Mononuclear cell (primary cell): ENCODE measurements at regions not wholly inside any gene's neighbourhood (a gene's known extent, or its start where the extent isn't known, plus 50 kb on each side); places are given as distances from the start of the nearest gene placed in this dataset.

Experiments
- H3K27me3 ChIP-seq: 2 replicates; pipeline ENCODE4 v1.6.0; 2011; ENCODE audit warnings: low read length, control low read depth; ENCODE audit not compliant: insufficient read depth
- H3K4me1 ChIP-seq: 2 replicates; pipeline ENCODE4 v1.5.1; 2011; ENCODE audit warnings: mild to moderate bottlenecking, low read length, control low read depth; ENCODE audit not compliant: insufficient read depth
- H3K4me3 ChIP-seq: 2 replicates; pipeline ENCODE4 v1.5.1; 2011; ENCODE audit warnings: mild to moderate bottlenecking, low read length, moderate library complexity
- H3K9me3 ChIP-seq: 2 replicates; pipeline ENCODE4 v1.5.1; 2011; ENCODE audit warnings: low read depth, mild to moderate bottlenecking, control low read depth, low read length

DNA sequence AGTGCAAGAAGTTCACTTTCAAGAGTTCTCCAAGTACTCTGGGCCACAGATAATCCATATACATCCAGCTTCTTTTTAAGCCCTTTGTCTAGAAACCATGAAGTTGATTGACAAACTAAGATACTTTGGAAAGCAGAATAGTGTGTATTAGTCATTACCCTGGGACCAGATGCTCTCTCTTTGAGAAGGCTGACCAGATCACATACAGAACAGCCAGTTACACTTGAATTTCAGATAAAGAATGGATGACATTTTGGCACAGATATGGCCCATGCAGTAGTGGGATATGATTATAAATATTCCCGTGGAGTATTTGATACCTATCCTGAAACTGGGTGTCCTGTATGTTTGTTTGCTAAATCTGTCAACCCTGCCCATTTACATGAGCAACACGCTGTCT is 414.2 kb downstream of the KLF5 start:
- H3K9me3 ChIP-seq = no peaks in the 10 kb centered on the region
- no peak overlapping the region for H3K4me3 ChIP-seq
- H3K4me1 ChIP-seq = no peaks in the 10 kb centered on the region
- no peaks in the 10 kb centered on the region for H3K27me3 ChIP-seq

DNA sequence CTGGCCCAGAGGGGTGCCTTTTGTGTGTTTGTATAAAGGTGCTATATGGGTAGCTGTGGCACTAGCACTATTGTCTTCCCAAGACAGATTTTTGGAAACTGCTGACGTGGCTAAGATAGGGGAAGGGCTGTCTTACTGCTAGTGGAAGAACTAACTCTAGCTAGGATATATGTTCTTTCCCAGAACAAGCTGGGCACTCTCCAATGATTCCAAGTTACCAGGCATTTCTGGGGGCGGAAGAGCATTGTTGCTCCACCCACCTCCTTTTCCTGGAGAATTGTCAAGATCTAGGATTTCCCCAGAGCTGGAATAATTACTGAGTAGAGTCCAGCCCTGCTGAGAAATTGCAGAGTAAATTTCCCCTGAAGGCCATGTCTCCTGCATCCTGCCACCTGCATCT is 408.3 kb downstream of the KLF5 start:
- no peaks in the 10 kb centered on the region for H3K4me1 ChIP-seq
- no peaks in the 10 kb centered on the region for H3K27me3 ChIP-seq
- H3K9me3 ChIP-seq = no peaks in the 10 kb centered on the region
- H3K4me3 ChIP-seq = no peak overlapping the region

DNA sequence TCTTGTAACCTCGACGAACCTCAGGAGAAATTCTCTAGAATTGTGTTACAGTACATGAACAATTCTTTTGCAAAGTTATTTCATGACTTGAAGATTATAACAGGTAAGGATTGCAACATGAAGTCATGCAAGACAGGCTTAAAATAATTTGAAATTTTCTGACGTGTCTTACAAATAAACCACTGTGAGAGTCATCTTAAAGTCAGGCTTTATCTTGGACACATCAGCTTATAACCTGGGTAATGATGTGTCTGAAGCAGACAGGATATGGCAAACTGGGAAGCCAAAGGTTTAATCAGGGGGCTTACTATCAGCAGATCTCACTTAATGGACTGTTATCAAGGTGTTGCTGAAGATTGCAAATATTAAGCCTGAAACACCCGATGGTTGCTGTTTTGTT is 407.8 kb downstream of the KLF5 start:
- Histone ChIP-seq H3K4me1 (no peaks in the 10 kb centered on the region), H3K27me3 (no peaks in the 10 kb centered on the region), H3K4me3 (no peak overlapping the region), H3K9me3 (no peaks in the 10 kb centered on the region)

DNA sequence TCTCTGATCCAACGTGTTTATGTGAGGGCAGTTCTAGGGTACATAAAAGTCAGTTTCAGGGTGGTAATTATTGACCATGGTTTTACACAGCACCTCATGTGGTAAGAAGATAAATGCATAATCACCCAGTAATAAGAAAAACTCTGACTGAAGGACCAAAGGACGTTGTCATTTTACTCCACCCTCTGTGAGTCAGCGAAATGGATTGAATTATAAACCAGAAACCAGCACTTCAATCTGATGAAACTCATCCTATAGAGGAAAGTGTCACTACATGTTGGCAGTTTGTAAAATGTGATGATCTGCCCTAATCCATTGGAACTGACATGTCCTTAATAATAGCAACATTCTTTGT is 406.8 kb downstream of the KLF5 start:
- H3K4me1 ChIP-seq = no peaks in the 10 kb centered on the region
- no peaks in the 10 kb centered on the region for H3K27me3 ChIP-seq
- H3K4me3 ChIP-seq = no peak overlapping the region
- no peaks in the 10 kb centered on the region for H3K9me3 ChIP-seq

DNA sequence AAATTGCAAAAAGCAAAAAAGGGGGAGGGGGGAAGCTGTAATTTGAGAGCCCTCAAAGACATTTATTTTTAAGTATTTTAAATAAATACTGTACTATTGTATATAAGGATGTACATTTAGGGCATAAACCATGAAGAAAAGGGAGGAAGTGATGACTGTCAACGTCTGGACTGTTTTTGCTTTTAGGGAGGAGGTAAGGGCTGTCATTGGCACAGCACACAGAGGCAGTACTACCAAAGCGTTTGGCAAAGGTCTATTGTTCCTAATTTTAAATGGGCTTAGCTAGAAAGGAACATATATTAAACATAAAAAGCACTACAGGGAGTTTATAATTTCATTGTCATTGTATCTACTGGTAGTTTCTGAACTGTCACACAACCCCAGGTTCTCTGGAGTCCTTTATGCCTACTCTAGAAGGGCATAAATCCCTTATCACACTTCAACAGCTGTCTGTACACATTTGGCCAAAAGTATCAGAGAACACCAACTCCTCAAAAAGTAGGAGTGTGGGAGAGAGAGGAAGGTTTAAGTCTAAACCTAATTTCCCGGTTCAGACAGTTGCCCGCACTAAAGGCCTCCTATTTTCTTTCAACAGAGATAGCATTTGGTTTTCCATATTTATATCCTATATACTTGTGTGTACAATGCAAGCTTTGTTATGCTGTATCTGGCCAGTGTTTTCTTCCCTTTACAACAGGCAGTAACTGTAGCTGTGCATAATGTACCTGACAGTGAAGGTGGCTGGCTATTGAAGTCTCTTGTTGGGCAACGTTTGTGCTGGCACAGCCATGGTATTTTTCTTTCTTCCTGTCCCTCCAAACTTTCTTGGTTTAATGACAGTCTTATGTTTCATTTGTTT is 406.2 kb downstream of the KLF5 start:
- H3K9me3 ChIP-seq = no peaks in the 10 kb centered on the region
- H3K4me3 ChIP-seq = no peak overlapping the region
- H3K4me1 ChIP-seq = no peaks in the 10 kb centered on the region
- H3K27me3 ChIP-seq = no peaks in the 10 kb centered on the region

DNA sequence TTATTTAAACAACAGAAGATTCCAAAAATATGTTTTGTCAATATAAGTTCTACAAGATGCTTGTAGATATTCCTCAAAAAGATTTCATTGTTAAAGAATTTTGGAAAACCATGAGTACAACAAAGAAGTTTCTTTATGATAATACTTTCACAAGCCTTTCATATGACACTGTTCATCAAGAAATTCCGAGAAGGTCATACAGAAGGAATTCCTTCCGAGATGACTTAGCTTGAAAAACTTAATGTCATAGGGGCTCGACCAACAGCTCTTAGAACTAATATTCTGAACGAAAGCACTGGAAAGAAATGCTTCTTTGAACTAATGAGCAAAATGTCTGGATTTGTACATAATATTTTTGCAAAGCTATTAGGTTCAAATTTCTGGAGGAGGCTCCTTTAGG is 403.4 kb downstream of the KLF5 start:
- Histone ChIP-seq H3K9me3 (no peaks in the 10 kb centered on the region), H3K4me3 (no peak overlapping the region), H3K4me1 (no peaks in the 10 kb centered on the region), H3K27me3 (no peaks in the 10 kb centered on the region)

DNA sequence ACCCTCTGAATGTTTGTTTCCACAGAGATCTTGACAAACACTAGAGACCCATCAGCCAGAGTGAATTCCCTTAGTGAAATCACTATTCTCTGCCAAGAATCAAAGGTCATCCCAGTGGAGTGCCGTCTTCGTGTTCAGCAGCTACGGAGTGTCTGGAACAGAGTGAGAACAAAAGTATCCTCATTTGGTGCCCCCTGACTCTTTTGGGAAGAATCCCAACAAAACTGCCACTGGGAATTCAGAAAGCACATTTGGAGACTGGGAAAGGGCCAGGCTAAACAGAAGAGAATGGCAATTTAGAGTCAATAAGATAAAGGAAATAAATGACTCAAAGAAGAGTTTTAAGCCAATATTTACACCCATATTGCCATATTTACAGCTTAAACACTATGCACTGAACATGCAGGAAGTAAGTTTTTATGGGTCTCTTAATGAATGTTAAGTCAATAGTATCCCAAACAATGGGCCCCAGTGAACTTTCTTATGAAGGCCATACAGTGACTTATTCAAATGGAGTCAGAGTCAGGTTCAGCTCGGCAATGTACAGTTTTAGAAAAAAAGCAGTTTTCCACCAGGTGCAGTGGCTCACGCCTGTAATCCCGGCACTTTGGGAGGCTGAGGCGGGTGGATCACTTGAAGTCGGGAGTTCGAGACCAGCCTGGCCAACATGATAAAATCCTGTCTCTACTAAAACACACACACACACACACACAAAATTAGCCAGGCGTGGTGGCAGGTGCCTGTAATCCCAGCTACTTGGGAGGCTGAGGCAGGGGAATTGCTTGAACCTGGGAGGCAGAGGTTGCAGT is 392.6 kb downstream of the KLF5 start:
- H3K9me3 ChIP-seq = no peaks in the 10 kb centered on the region
- H3K27me3 ChIP-seq = no peaks in the 10 kb centered on the region
- H3K4me3 ChIP-seq = no peak overlapping the region
- H3K4me1 ChIP-seq = no peaks in the 10 kb centered on the region

DNA sequence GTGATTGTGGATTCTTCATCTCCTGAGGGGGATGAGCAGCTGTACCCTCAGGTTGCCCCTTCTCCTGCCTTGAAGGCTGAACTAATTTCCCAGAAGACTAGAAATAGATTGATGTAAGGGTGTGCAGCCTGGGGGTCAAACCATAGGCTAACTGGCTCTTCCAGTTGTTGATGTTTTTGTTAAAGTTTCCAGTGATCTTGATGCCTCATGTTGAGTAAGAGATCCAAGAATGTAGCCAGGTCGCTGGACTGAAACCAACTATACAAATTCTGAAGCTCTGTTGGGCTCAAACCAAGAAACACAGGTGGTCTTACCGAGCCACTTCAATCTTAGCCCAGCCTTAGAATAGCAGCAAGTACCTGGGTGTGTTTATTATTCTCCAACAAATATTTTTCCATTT is 391.8 kb downstream of the KLF5 start:
- Histone ChIP-seq H3K9me3 (no peaks in the 10 kb centered on the region), H3K27me3 (no peaks in the 10 kb centered on the region), H3K4me1 (no peaks in the 10 kb centered on the region), H3K4me3 (no peak overlapping the region)

DNA sequence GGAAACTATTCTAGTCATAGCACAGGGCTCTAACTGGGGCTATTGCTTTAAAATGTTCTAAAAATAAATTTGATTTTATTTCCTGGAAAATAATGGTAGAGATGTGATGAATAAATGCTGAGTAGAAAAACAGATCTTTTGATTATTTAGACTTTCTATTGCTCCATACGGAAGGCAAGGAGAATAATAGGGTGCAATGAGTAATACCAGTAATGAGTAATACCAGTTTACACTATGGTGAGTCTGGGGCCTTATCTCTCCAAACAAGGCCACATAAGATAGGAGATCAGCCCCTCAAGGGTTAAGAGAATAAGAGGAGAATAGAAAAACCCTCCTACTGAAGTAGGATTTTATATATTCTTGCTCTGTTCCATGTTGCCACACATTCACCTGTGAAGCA is 390.4 kb downstream of the KLF5 start:
- H3K4me3 ChIP-seq = no peak overlapping the region
- no peaks in the 10 kb centered on the region for H3K4me1 ChIP-seq
- no peaks in the 10 kb centered on the region for H3K27me3 ChIP-seq
- H3K9me3 ChIP-seq = no peaks in the 10 kb centered on the region

DNA sequence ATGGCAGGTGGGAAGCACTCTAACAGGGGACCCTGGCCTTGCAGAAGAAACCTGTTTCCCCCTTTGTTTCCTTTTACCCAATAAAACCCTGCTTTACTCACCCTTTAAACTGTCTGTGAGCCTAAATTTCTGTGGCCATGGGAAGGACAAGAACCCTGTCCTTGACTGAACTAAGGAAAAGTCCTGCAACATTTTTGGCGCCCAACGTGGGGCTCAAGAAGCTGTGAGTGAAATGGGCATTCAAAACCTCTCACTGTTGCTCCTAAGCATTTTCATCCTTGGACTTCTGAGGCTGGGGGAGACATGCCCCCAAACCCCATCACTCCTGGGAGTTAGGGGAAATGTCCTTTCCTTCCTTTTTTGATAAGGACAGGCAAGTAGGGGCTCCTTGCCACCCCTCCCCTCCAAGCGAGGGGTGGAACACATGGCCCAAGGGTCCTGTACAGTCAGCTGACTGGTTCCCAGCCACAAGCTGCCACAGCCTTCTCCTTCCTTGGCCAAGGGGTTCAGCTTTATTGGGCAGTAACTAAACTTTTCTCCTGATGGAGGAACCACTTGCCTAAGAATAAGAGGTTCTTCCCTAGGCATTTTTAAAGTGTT is 381.6 kb downstream of the KLF5 start:
- Histone ChIP-seq H3K4me3 (no peak overlapping the region), H3K27me3 (no peaks in the 10 kb centered on the region), H3K4me1 (no peaks in the 10 kb centered on the region), H3K9me3 (peaks cover 27% of the 10 kb centered on the region)

DNA sequence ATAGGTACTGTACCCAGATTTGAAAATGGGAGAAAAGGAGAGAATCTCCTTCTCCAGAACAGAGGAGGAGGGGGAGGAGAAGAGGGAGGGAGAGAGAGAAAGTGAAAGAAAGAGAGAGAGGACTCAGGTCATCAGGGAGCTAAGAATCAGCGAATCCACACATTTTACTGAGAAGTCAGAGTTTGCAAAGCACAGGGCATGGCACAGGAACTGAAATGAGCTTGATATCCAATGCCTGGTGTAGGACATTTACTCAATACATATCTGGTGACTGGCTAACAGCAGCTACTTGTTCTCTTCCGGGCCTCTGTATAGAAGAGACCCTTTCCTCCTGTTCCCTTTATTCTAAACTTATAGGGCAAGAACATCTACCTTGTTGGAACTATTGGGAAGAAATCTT is 375.1 kb downstream of the KLF5 start:
- Histone ChIP-seq H3K27me3 (no peaks in the 10 kb centered on the region), H3K9me3 (peaks cover 4% of the 10 kb centered on the region), H3K4me3 (no peak overlapping the region), H3K4me1 (no peaks in the 10 kb centered on the region)

DNA sequence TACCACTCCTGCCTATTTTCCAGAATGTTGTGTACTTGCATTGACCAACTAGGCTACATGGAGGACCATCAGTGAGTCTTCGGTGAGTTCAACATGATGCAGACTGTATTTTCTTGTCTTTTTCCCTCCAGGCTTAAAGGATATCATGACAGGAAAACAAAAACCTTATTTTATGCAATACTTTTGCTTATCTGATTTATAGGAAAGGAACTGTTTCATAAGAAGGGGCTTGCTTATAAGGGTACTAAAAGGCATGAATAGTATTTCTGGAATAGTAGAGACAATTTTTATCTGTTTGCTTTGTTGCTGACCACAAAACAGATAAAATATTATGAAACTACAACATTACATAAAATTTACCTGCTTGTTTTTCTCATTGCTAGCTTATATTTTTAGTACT is 374.7 kb downstream of the KLF5 start:
- Histone ChIP-seq H3K4me1 (no peaks in the 10 kb centered on the region), H3K9me3 (no peaks in the 10 kb centered on the region), H3K27me3 (no peaks in the 10 kb centered on the region), H3K4me3 (no peak overlapping the region)

DNA sequence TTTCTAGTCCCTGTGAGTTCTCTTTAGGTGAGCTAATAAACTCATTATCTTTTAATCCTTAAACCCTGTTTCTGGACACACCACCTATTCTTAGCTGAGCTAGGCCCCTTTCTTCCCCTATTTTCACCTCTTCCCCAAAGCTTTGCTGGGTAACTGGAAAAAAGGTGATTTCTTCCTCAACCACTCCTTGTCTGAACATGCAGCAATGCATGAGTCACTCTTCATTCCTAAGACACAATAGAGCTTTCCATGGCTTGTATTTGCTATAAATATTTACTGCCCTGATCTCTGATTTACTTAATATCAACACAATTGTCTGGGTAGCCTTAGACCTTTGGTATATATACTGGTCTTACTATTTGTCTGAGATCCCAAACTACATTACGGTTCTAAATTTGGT is 370.9 kb downstream of the KLF5 start:
- Histone ChIP-seq H3K4me3 (no peak overlapping the region), H3K27me3 (no peaks in the 10 kb centered on the region), H3K9me3 (no peaks in the 10 kb centered on the region), H3K4me1 (no peaks in the 10 kb centered on the region)

DNA sequence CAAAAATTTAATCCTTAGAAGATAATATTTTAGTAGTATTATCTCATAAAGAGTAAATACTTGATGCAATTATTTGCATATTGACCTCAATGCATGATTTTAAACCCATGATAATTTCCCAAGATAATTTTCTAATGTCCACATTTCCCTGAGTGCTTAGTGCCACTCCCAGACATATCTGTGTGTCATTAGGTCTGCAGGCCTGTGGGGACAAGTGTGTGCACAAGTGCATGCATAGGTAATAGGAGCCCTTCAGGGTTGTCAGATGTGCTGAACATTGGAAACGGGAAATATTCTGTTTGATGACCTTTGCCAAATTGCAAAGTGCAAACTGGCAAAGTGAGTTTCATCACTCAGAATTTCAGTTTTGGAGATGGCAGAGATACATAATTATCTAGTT is 369.9 kb downstream of the KLF5 start:
- Histone ChIP-seq H3K27me3 (no peaks in the 10 kb centered on the region), H3K4me3 (no peak overlapping the region), H3K9me3 (no peaks in the 10 kb centered on the region), H3K4me1 (no peaks in the 10 kb centered on the region)

DNA sequence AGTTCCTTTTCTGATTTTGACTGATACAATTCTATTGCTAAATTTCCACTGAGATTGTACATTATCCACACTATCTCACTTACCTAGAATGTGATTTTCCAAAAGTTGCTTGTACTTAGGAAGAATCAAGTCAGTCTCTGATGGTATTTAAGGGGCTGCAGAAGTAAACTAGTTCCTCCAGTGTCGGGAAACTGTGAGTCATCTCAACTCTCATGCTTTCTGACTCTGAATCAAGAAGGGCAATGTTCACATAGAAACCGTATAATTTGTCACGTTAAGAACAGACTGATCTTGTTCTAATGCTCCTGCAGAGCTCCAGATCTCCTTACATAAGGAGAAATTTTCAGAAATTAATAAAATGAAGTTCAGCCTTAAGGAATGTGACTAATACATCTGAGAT is 369.3 kb downstream of the KLF5 start:
- Histone ChIP-seq H3K4me1 (no peaks in the 10 kb centered on the region), H3K9me3 (no peaks in the 10 kb centered on the region), H3K4me3 (no peak overlapping the region), H3K27me3 (no peaks in the 10 kb centered on the region)
